Activated B cell treated with CpG ODN at 0.5 μM for 24 hours (primary cell): ENCODE measurements at regions not wholly inside any gene's neighbourhood (a gene's known extent, or its start where the extent isn't known, plus 50 kb on each side); places are given as distances from the start of the nearest gene placed in this dataset.
"Not testable (repeated sequence)": the region's sequence is repeated elsewhere in the genome, so short reads cannot be mapped to it uniquely, and the experiment has no call there.

ENCODE experiments used
- ATAC-seq: fragments of 200-7000 bp; cut with Tn5 transposase; one replicate; pipeline ENCODE4 v1.10.0; 2021; ENCODE audit warnings: low read depth, mild to moderate bottlenecking, moderate library complexity
- CTCF ChIA-PET: fragments of 350-600 bp; sonication (Branson Sonifier 250); formaldehyde crosslinking; loops from one replicate; lab custom pipeline; 2021; ENCODE audit warnings: antibody characterized with exemption; lab: Charles Lee
- POLR2A ChIA-PET: fragments of 350-600 bp; sonication (Branson Sonifier 250); formaldehyde crosslinking; loops from one replicate; lab custom pipeline; 2021; ENCODE audit warnings: antibody characterized with exemption; lab: Charles Lee
- DNase-seq: peaks from one replicate; pipeline ENCODE4 v3.0.0; 2022
- H3K27ac Mint-ChIP-seq: one replicate; pipeline ENCODE4 v1.8.0; 2020; ENCODE audit warnings: mixed read lengths
- H3K27me3 Mint-ChIP-seq: one replicate; pipeline ENCODE4 v1.8.0; 2021; ENCODE audit warnings: mixed read lengths
- H3K36me3 Mint-ChIP-seq: one replicate; pipeline ENCODE4 v1.8.0; 2021; ENCODE audit warnings: low read depth, mixed read lengths
- H3K4me1 Mint-ChIP-seq: one replicate; pipeline ENCODE4 v1.8.0; 2021; ENCODE audit warnings: mixed read lengths
- H3K4me3 Mint-ChIP-seq: one replicate; pipeline ENCODE4 v1.8.0; 2020; ENCODE audit warnings: mild to moderate bottlenecking, mixed read lengths
- H3K9me3 Mint-ChIP-seq: one replicate; pipeline ENCODE4 v1.8.0; 2020; ENCODE audit warnings: mixed read lengths
- intact Hi-C: fragments of 100-400 bp; cut with micrococcal nuclease; formaldehyde crosslinking; loops from one replicate; pipeline ENCODE4 v1.15.1; 2024
- TF ChIP-seq, protein P1 (sequence below): fragments of 200-600 bp; IDR thresholded peaks from one replicate; pipeline ENCODE4 v1.8.0; 2022; ENCODE audit warnings: antibody characterized with exemption, mild to moderate bottlenecking

DNA sequence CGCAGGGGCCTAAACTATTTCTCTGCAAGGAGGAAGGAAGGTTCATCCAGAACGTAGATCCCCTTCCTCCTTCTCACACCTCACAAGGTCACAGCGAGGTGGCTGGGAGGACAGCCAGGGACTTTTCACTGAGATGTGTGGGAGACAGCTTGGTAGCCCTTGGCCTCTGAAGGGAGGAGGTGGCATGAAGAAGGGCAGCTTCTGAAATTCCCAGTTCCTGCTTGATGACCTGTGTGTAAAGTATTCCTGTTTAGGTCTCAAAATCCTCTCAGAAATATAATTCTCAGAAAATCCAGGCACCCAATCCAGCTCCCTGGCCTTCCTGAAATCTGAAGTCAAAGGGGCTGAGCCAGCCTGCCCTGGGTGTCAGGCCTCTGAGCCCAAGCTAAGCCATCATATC lies 84.9 kb upstream of the ALDH3B2 start:
- H3K4me3 Mint-ChIP-seq, intact Hi-C loops, CTCF ChIA-PET, H3K36me3 Mint-ChIP-seq, ATAC-seq, H3K4me1 Mint-ChIP-seq, H3K27ac Mint-ChIP-seq, POLR2A ChIA-PET, DNase-seq, H3K9me3 Mint-ChIP-seq: not testable (repeated sequence)
- H3K27me3 Mint-ChIP-seq, result peaks cover 12% of the 10 kb centered on the region

DNA sequence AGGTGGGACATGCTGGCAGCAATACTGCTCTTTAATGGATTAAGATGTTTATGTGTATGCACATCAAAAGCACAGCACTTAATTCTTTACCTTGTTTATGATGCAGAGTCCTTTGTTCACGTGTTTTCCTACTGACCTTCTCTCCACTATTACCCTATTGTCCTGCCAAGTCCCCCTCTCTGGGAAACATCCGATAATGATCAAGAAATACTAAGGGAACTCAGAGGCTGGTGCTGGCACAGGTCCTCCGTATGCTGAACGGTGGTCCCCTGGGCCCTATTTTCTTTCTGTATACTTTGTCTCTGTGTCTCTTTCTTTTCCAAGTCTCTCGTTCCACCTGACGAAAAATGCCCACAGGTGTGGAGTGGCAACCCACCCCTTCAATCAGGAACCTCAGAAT lies 84.0 kb upstream of the ALDH3B2 start:
- H3K9me3 Mint-ChIP-seq, CTCF ChIA-PET, H3K36me3 Mint-ChIP-seq, H3K4me1 Mint-ChIP-seq, intact Hi-C loops, H3K4me3 Mint-ChIP-seq, POLR2A ChIA-PET, DNase-seq, H3K27ac Mint-ChIP-seq, ATAC-seq: not testable (repeated sequence)
- peaks cover 12% of the 10 kb centered on the region for H3K27me3 Mint-ChIP-seq

DNA sequence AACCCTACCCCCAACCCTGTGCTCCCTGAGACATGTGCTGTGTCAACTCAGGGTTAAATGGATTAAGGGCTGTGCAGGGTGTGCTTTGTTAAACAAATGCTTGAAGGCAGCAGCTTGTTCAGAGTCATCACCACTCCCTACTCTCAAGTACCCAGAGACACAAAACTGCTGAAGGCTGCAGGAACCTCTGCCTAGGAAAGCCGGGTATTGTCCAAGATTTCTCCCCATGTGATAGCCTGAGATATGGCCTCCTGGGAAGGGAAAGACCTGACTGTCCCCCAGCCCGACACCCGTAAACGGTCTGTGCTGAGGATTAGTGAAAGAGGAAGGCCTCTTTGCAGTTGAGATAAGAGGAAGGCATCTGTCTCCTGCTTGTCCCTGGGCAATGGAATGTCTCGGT lies 83.6 kb upstream of the ALDH3B2 start:
- CTCF ChIA-PET, intact Hi-C loops, H3K27ac Mint-ChIP-seq, ATAC-seq, H3K36me3 Mint-ChIP-seq, DNase-seq, H3K4me3 Mint-ChIP-seq, POLR2A ChIA-PET, H3K9me3 Mint-ChIP-seq, H3K4me1 Mint-ChIP-seq: not testable (repeated sequence)
- peaks cover 12% of the 10 kb centered on the region for H3K27me3 Mint-ChIP-seq

DNA sequence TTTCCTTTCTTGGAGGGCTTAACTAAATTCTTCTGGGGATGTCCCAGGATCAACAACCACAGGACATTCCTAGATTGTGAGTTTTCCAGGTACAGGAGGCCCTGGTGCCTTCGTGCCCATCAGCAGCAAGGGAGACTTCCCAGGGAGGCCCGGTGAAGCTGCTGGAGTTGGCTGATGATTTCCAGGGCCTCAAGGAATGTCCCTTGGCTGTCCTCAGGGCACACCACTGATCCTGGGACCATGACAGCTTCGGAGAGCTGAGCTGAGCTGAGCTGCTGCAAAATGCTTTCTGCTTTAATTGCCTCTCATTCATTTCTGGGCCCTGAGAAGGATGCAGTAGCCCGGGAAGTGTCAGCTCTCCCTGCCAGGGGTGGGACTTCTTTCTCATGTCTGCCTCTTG lies 79.4 kb upstream of the ALDH3B2 start:
- H3K4me3 Mint-ChIP-seq, H3K36me3 Mint-ChIP-seq, H3K4me1 Mint-ChIP-seq, POLR2A ChIA-PET, intact Hi-C loops, ATAC-seq, H3K27ac Mint-ChIP-seq, H3K27me3 Mint-ChIP-seq, DNase-seq, H3K9me3 Mint-ChIP-seq, CTCF ChIA-PET: not testable (repeated sequence)

DNA sequence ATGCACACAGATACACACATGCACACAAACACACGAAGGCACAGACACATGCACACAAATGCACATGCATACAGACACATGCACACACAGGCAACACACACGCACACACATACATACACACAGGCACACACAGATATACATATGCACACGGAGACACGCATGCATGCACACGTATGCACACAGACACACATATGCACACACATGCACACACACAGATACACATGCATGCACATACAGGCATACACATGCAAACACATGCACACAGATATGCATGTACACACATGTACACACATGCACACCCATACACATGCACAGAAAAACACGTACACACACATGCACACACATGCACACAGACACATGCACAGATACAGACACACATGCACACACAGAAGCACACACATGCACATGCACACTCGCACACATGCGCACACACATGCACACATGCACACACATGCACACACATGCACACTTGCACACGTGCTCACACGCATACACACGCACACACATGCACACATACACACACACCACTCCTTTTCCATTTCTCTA lies 70.8 kb upstream of the ALDH3B2 start:
- Mint-ChIP-seq H3K27ac (no peak overlapping the region), H3K4me3 (no peak overlapping the region), H3K36me3 (no peaks in the 10 kb centered on the region), H3K27me3 (peaks cover 6% of the 10 kb centered on the region), H3K9me3 (no peaks in the 10 kb centered on the region), H3K4me1 (peaks cover 8% of the 10 kb centered on the region)
- ATAC-seq (no peak), DNase-seq (no peak)
- CTCF ChIA-PET, result no interaction called here
- POLR2A ChIA-PET, result no interaction called here
- intact Hi-C loops, result no loop called here
- TF ChIP-seq, protein P1, sequence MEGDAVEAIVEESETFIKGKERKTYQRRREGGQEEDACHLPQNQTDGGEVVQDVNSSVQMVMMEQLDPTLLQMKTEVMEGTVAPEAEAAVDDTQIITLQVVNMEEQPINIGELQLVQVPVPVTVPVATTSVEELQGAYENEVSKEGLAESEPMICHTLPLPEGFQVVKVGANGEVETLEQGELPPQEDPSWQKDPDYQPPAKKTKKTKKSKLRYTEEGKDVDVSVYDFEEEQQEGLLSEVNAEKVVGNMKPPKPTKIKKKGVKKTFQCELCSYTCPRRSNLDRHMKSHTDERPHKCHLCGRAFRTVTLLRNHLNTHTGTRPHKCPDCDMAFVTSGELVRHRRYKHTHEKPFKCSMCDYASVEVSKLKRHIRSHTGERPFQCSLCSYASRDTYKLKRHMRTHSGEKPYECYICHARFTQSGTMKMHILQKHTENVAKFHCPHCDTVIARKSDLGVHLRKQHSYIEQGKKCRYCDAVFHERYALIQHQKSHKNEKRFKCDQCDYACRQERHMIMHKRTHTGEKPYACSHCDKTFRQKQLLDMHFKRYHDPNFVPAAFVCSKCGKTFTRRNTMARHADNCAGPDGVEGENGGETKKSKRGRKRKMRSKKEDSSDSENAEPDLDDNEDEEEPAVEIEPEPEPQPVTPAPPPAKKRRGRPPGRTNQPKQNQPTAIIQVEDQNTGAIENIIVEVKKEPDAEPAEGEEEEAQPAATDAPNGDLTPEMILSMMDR, result no peak

DNA sequence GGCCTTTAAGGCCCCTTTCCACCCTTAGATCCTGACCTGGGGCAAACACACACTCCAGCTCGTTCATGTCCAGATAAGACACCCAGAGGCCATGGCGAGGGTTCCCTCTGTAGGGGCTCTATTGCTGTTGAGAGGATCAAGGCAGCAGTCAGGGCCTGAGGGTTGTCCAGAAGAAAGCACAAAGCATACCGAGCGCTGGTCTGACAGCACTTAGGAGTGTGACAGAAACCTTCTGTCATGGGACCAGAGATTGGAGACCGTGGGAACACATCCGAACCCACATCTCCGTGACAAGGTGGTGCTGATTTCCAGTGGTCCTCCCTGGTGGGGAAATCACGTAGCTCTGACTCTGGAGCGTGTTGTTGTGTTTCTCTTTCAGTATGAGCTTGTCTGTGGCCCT lies 69.8 kb upstream of the ALDH3B2 start:
- H3K9me3 Mint-ChIP-seq, H3K36me3 Mint-ChIP-seq, CTCF ChIA-PET, H3K4me3 Mint-ChIP-seq, ATAC-seq, POLR2A ChIA-PET, DNase-seq, H3K4me1 Mint-ChIP-seq, H3K27ac Mint-ChIP-seq, intact Hi-C loops, H3K27me3 Mint-ChIP-seq: not testable (repeated sequence)

DNA sequence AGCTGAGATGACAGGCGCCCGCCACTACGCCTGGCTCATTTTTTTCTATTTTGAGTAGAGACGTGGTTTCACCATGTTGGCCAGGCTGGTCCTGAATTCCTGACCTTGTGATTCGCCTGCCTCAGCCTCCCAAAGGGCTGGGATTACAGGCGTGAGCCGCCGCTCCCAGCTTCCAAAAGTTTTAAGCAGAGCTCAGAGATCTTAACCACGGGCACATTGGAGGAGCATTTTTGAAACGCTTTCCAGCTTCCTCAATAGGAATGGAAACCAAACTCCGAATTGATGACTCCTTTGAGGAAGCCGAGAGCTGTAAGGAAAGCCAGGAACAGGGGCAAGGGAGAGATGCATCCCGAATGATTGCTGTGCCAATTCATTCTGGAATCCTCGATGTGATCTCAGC lies 63.8 kb upstream of the ALDH3B2 start:
- DNase-seq, POLR2A ChIA-PET, CTCF ChIA-PET, H3K4me1 Mint-ChIP-seq, H3K36me3 Mint-ChIP-seq, H3K27ac Mint-ChIP-seq, H3K4me3 Mint-ChIP-seq, H3K9me3 Mint-ChIP-seq, ATAC-seq: not testable (repeated sequence)
- peaks cover 22% of the 10 kb centered on the region for H3K27me3 Mint-ChIP-seq
- intact Hi-C loops, result loop anchor here (2.0 kb wide), 1 partner anchor 21 kb away; no protein-coding TSS in a partner anchor

DNA sequence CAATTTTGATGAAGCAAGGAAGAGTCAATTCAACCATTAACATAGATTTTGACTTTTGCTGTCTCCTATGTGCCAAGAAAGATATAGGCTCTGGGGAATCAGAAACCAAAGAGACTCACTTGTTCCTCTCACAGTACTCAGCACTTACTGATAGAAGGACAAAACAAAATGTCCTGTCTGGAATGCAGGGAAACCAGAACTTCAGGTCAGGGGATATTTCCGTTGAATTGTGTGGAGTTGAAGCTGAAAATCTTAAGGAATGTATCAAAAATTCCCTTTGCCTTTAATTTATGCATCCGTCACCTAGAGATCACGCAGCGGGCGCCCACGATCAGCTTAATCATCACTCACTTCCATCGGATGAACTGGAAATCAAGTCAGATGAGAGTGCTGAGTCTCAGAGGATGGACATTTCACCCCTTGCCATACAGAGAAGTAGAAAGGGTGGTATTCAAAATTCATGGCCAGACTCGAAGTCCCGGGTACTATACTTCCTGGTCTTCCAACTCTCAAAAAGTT lies 63.2 kb upstream of the ALDH3B2 start:
- intact Hi-C loops, result loop anchor here (2.0 kb wide), 1 partner anchor 21 kb away; no protein-coding TSS in a partner anchor
- CTCF ChIA-PET, result not testable (repeated sequence)

More for the DNA sequence above, 63.2 kb upstream of the ALDH3B2 start:
- H3K4me1 Mint-ChIP-seq, DNase-seq, ATAC-seq, H3K9me3 Mint-ChIP-seq, H3K27ac Mint-ChIP-seq, POLR2A ChIA-PET, H3K4me3 Mint-ChIP-seq, H3K36me3 Mint-ChIP-seq: not testable (repeated sequence)
- H3K27me3 Mint-ChIP-seq, result peaks cover 22% of the 10 kb centered on the region
